Fibroblast of upper back skin (primary cell): ENCODE measurements at regions not wholly inside any gene's neighbourhood (a gene's known extent, or its start where the extent isn't known, plus 50 kb on each side); places are given as distances from the start of the nearest gene placed in this dataset.

Experiments
- DNase-seq: peaks from one replicate; pipeline ENCODE4 v3.0.0-alpha.2; 2013

DNA sequence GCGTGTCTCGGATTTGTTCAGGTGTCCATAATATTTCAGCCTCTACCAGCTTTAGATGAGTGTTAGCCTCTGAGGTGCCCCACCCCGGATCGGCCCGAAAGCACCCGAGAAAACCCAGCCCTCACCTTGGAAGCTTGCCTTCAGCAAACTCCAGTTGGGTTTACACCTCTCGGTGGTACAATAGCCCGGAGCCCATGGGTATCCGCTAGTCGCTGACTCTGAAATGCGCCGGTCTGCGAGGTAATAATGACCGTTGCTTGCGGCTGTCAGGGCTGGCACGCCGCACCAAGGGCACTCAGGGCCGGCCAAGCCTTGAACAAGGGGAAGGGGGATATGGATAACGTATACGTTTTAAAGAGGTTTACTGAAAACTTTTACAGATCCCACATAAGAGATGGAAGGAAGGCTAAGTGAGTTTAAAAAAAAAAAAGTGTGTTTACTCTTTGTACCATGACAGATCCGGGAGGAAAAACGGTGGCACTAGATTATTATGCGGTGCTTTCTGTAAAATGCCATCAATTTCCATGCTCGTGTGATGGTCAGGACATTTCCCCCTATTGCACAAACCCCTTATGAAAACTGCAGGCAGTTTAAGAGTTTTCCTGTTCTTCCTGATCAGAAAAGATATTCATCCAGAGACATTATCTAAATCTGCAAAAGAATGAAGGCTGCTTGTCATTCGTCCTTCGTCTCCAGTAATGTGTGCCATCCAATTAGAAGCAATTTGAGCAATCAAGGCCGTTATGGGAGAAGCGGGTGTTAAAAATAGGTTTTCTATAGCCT lies 124.2 kb downstream of the TMEM161B start:
- DNase-seq, result no peak

DNA sequence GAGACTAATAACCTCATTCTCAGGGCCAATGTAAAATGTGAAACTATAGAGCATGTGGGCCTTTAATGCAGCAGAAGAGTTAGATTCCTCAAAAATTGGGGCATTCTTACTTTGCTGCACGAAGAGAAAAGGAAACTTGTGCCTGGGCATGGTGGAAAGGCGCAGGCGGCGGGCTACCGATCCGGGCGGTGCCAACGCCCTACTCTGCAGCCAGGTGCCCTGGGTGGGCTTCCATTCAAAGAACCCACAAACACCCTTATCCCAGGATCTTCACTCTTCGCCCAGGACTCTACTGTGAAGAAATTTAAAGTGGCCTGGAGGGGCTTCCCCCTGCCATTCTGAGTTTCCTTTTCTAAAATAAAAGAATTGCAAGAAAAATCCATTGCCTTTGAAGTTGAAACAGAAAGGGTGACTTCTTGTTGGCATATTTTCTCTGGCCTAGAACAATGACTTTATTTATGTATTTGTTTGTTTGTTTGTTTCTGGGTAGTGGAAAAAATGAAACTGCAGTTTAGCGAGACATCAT lies 124.9 kb downstream of the TMEM161B start:
- no peak for DNase-seq

DNA sequence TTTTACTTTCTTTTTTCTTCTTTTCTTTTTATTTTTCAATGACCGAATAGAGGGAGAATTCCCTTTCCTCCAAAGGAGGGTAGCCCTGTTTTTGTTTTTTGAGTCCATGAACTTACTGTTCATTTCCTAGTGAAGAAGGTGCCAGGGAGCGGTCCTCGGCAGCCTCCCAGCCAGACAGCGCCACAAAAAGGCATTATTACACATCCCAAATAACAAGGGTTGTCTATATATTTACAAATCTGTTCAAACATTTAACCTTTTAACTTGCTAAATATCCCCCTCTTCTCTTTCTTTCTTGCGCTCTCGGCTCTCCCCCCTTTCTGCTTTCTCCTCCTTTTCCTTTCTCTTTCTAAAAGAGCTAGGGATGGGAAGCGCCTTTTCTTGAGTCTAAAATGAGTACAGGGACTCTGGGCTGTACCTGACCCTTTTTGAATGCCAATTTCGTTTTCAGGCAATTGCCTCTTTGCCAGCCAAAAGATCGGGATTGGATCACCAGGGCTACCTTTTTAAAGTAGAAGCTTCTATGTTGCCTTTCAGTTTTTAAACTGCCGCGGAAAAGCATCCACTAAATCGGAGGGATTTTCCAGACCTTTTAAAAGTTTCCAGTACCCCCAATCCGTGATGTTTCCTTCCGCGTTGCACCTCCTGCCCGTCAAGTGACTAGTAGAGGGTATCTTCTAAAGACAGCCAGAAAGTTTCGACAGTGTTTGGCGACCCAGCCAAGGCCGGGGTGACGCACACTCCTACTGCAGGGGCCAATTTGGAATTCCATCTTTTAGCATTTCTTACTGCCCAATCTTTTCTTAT lies 125.6 kb downstream of the TMEM161B start:
- DNase-seq, result no peak

DNA sequence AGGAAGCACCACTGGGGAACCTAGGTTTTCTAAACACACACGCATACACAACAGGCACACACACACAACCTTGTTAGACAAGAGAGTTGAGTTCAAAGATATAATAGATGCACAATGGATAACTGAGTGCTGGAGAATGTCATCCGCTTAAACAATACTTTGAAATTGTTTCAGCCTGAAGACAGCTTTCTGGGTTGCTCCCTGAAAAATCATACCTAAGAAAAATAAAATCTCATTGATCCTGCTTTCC lies 126.1 kb downstream of the TMEM161B start:
- no peak for DNase-seq

DNA sequence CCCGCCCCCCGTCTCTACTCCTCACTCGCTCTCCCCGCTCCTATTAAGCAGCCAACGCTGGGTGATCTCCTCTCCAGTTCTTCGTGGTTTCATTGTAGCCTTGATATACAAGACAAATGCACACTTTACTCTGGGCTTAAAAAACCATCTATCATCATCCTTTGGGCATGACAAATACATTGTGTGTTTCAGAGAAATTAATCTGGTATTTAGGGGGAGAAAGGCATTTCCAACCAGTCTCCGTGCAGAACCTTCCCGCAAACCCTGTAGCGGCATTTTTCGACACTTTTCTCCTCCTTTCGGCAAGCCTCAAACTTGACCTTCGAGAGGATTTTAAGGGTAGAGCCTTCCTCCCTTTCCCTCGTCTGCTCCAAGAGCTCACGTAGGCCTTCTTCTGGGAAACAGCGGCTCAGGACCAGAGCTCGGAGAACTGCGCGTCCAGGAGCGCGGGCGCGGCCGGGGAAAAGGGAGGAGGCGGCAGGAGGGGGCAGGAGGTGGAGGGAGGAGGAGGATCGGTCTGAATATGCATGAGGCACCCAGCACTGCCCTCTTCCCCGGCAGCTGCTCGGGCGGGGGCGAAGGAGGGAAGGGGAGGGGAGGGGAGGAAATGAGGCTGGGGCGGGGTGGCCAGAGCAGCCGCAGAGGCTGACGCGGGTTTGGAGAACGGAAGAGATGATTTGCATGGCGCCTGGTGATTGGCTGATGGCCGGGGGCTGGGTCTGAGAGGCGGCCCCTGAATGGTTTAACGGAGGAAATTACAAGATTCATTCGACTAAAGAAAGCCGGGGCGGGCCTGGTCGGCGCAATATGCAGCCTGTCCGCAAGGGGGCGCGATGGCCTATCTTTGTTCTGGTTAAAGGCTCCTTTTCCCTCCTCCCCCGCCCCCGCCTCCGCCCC lies 127.5 kb downstream of the TMEM161B start:
- peak; percentile 96 for DNase-seq

DNA sequence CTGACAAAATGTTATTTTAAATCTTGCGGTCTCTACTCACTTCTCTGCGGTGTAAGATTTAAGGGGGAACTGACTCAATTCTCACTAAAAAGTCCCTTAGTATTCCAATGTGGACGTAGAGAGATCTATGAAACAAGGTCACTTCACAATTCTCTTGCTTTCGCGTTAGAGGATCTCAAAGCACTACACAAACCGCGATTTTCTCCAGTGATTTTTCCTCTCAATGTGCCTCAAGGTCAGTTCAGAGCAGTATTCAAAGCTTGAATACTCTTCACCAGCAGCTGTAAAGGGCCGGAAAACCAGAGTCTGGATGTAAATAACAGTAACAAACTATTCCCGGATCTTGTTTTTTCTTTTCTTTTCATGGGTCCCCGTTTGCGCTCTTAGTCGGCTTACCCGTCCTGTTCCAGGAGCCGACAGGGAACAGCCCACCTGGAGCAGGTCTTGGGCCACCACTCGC lies 128.2 kb downstream of the TMEM161B start:
- no peak for DNase-seq

DNA sequence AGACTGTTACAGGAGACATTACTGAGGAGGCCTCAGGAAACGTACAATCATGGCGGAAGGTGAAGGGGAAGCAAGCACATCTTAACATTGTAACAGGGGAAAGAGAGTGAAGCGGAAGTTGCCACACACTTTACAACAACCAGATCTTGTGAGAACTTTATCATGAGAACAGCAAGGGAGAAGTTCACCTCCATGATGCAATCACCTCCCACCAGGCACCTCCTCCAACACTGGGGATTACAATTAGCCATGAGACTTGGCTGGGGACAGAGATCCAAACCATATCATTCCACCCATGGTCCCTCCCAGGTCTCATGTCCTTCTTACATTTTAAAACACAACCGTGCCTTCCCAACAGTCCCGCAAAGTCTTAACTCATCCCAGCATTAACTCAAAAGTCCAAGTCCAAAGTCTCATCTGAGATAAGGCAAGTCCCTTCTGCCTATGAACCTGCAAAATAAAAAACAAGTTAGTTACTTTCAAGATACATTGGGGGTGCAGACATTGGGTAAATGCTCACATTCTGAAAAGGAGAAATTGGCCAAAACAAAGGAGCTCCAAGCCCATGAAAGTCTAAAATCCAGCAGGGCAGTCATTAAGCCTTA lies 138.3 kb downstream of the TMEM161B start:
- DNase-seq, result no peak

DNA sequence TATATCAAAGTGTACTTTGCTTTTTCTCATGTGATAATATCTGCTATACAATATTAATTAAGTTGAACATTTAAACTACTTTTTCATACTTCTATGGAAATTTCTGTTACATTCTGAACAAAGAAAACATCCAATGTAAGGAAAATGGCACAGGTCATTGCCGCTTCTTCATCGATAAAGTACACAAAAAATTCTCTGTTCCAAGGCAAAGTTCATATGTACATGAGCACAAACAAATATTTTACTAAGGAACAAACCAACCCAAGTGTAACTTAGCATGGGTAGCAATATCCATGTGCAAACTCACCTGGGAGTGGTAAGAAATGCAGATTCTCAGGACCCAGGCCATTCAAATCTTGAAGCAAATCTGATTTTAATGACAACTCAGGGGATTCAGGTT lies 139.8 kb downstream of the TMEM161B start:
- no peak for DNase-seq

DNA sequence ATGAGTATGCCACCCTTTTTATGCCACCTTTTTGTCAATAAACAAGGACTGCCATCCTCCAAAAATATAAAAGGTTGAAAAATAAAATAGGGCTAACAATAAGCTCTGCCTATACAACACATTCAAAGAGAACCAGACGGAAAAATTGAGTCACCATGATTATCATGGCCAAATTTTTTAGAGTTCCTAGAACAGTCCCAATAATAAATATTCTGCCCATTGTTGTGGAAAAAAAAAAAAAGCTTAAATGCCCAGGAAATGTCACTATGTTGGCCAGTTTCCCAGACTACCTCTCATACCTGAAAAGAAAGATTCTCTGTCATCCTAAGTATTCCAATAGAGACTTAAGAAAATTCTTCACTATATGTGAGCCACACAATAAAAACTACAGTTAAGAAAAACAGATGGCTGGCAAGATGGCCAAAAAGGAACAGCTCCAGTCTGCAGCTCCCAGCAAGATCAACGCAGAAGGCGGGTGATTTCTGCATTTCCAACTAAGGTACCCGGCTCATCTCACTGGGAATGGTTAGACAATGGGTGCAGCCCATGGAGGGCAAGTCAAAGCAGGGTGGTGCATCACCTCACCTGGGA lies 149.0 kb downstream of the TMEM161B start:
- DNase-seq, result no peak

DNA sequence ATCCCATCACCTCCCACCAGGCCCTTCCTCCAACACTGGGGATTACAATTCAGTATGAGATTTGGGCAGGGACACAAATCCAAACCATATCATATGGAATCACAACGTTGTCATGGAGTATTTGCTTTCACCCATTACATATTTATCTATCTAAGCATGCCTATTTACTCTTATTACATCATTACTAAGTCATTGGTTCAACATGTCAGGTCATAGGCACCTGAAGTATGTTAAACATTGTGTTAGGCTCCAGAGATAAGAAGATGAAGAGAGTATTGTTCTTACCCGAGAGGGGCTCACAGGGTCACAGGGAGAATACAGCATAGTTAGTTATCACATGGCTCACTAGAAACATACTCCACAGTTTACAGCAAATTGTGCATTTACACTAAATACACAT lies 150.5 kb downstream of the TMEM161B start:
- no peak for DNase-seq

DNA sequence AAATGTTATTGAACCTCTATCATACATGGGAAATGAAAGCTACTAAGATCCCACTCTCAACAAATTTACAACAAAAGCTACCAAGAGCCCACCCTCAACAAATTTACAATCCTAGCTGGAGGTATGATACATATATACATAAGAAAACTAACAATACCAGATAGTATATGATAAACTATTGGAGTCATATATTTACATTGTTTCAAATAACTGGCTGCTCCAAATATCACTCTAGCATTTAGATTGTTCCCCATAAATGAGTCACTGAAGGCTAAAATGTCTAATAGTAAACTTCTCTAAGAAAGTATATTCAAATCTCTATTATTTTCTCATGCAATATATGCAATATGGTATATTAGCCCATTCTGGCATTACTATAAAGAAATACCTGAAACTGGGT lies 151.1 kb downstream of the TMEM161B start:
- no peak for DNase-seq

DNA sequence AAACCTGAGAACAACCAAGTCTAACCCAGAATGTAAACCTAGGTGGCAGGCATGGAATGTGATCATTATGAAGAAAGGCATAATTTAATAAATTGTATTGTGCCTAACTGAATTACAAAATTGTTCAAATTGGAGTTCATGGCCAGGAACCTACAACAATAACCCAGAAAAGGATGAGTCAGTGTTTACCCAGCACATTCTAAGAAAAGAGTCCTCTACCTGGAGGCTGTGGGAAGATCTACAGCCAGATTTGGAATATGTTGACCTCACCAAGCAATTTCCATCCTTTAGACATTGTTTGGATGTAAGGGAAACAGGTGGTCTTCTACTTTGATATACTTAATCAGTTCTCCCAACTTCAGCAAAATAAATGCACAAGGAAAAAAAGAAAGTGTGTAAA lies 152.2 kb downstream of the TMEM161B start:
- DNase-seq, result no peak

DNA sequence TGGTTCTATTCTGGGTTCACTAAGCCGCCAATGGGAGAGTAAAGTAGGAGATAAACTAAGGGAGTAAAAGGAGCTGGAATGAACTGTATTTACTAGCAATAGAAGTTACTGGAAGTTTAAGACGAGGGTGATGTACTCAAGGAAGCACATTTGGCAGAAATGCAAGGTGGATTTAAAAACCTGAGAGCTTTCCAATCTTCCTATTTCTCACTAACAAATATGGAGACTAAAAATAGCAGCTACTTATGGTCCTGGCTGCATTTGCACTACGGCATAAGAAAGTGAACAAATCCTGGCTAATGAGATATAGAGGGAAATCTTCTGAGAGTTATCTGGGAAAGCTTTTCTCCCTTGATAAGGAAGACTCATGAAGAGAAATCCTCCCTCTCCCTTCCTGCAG lies 153.4 kb downstream of the TMEM161B start:
- no peak for DNase-seq

DNA sequence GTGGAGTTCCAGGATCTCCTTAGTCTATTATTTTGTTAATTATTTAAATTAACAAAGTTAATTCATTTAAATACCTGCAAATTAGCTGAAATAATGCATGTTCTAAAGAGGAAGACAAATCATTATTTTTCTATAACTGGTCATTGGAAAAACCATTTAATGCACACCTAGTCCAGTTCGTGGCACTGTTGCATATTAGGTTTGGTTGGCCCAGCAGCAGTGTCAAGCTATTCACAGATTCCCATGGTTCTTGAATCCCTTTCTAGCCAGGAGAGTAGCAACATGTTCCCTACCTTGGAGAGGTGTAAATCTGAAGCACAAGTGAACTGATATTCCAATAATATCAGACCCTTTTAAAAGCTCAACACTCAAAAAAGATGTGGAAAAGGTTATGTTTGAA lies 155.2 kb downstream of the TMEM161B start:
- DNase-seq, result no peak

DNA sequence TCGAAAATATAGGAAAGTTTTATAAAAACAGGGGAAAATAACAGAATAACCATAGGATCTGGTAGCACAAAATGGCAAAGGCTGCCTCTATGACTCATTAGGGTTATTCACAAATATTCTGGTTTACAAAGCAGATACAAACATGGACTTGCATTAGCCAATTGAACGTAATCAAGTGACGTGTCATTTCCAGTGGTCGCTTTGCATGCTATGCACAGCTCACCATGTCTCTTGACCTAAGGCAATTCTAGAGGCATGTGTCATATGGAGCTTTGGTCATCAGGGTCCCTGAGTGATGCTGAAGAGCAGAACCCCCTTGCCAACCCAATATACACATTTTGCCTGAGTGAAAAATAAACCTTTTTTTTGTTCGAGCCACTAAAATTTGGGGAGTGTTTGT lies 158.8 kb downstream of the TMEM161B start:
- no peak for DNase-seq

DNA sequence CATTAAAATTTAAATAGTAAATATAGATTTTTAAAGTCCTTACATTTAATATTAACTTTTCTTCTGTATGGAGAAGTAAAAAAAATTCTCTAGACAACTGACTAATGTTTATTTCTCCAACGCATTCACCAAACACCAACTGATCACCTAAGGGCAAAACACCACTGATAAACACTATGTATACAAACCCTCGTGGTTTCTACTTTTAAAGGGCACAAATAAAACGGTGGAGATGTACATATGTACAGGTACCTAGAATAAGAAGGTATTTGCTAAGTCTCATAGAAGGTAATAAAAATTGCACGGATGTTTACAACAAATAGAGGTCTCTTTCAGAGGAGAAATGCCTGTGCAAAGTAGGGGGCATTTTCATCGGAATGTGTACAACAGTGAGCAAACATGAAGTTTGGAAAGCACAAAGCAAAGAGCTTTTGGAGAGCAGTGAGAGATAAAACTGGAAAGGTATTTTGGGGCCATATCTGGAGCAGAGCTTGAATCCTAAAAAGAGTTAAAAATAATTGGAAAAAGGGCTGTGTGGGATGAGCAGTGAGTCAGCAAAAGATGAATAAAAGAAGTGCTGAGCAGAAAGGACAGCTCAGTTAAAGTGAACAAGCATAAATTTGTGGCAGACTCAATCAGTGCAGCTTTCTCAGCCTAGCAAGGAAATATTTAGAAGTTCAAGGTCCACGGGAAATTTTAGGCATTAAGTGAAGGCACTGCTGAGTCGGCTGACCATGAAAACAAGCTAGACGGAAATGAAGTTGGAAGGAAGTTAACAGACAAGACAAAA lies 160.0 kb downstream of the TMEM161B start:
- no peak for DNase-seq

DNA sequence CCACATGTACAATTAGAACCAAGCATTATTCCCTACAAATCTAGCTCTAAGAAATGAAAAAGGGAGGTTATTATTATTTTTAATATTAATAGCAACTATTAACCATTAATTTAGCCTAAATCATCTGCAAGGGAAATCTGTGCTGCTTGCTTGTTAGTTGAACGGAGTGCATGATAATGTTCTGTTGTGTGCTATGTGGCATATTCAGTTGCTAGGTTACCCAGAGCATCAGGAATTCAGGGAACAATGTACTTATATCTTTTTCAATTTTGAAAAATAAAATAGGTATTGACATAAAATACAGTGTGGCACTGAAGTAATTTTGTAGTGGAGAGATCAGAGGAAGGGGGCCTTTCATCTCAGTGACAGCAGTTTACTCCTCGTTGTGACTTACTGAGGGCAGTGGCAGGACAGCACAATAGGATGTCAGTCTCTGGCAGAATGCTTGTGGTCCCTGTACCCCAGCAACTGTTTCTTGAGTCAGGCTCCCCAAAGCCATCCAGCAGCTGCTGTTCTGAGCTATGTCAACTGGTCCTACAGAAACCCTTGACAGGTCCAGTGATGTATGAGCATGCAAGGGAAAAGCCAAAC lies 173.6 kb downstream of the TMEM161B start:
- DNase-seq, result no peak

DNA sequence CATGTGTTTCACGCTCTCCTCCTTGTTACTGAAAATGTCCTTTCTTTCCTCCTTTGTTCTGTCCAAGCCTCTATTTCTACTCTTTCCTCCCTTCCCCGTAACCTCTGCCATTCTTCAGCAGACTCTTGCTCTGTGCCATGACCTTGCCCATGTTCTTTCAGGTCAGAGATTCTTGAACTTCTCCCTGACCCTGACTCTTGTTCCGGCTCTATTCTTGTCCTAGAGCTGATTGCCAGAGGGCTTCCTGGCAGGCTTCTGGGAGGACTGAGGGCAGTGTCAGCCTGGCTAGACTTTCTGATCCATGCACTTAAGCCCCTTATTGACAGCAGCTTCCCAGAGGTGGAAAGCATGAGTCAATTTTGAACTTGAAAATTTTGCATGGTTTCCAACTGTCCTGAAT lies 174.2 kb downstream of the TMEM161B start:
- DNase-seq, result no peak

DNA sequence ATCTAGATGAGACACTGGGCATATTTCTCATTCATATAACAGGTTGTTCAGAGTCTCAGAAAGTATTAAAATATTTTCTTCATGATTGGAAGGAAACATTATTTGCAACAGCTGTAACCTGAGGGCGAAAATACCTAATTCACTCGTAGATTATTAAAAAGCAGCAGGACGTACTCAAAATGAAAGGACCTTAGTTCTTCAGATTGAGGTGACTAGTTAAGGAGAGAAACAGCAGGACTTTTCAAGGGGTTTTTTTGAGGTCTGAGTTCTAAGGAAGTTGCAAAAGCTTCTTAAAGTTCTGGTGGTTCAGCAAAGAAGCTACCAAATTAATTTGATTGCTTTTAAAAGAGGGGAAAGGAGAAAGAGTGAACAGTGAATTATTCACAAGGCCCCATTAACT lies 174.9 kb downstream of the TMEM161B start:
- DNase-seq, result no peak

DNA sequence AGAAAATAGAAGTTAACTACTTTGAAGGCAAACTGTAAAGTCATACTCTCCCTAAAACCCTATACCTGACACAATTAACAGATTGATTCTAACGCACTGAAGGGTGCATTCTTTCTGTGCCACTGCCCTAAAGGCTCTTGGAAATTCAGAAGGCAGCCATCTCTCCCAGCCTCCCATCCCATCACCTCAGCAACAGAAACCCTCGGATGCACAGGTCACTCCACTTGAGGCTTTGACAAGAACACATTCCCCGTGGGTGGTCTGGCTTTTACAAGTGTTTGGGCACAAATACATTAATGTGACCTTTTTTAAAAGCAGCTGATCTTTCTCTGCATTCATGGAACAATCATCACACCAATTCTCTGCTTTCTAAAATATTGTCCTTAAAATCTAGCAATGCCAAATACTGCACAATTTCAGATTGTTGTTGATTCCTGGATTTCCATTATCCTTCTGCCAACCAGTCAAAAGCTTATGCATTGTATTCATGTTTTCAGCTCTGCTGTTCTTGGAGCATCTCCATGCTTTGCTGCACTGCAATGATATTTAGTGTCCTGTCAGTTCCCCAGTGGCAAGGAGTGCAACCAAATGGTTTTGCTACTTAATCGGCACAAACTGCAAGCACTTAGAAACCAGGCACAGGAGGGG lies 175.6 kb downstream of the TMEM161B start:
- DNase-seq, result no peak

DNA sequence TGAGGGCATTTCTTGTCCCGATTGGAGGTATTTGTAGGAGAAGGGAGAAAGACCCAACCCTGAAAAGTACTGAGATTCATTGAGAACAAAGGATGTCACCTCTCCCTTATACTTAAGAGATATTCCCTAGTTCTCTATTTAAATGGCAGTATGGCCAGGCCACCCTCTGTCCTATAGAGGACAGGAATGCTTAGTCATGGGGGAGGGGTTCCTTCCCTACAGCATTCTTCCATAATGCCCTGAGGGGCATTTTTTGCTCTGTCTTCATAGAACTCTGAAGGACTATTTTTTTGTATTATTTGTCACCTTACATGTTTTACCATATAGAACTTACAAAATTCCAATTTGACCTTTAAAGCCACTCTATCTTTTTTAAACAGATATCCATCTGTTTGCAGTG lies 176.3 kb downstream of the TMEM161B start:
- no peak for DNase-seq
